ENCODE measurements at regions not wholly inside any gene's neighbourhood (a gene's known extent, or its start where the extent isn't known, plus 50 kb on each side); places are given as distances from the start of the nearest gene placed in this dataset.

DNA sequence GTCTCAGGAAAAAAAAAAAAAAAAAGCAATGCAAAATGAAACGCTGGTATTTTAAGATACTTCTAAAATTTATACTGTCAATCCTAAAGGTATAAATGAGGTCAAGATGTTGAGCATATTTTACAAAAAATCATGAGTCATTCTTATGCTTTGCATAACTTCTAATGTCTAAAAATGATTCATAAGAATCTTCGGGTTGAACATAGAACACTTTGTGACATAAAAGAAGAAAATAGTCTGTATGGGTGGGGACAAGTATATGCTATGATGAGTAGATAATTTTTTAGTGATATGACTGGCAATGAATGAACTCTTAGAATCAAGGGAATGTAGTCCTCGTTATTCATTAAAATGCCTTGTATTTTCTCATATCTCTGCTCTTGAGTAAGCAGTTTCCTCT is 416.9 kb upstream of the USP24 start:
- H3K27me3 ChIP-seq (replicated peaks; ENCODE audit: control insufficient read depth, insufficient read depth, low read length) = no peaks in the 10 kb centered on the region
- TF ChIP-seq CTCF (IDR thresholded peaks at IDR 0.05; ENCODE audit: insufficient read depth, low read length, poor library complexity, severe bottlenecking) = no peak
- no peak for DNase-seq (ENCODE audit: extremely low read depth, insufficient read length)

GRCh38 chr1:55631509-55631908 is 416.3 kb upstream of the USP24 start:
- Histone ChIP-seq H3K27me3 (replicated peaks; ENCODE audit: control insufficient read depth, insufficient read depth, low read length) (no peaks in the 10 kb centered on the region), H3K36me3 (ENCODE audit: control insufficient read depth, insufficient read depth, low read length) (no peaks in the 10 kb centered on the region), H3K4me3 (replicated peaks; ENCODE audit: low read depth, low read length) (no peak overlapping the region)
- TF ChIP-seq CTCF (IDR thresholded peaks at IDR 0.05; ENCODE audit: insufficient read depth, low read length, poor library complexity, severe bottlenecking) = no peak
- DNase-seq (ENCODE audit: extremely low read depth, insufficient read length) = no peak

More for the DNA sequence above, 416.9 kb upstream of the USP24 start:
- no peaks in the 10 kb centered on the region for H3K36me3 ChIP-seq (ENCODE audit: control insufficient read depth, insufficient read depth, low read length)
- no peak overlapping the region for H3K4me3 ChIP-seq (replicated peaks; ENCODE audit: low read depth, low read length)

GRCh38 chr1:55626326-55626725 is 411.2 kb upstream of the USP24 start:
- H3K36me3 ChIP-seq (ENCODE audit: control insufficient read depth, insufficient read depth, low read length) = no peaks in the 10 kb centered on the region
- H3K4me3 ChIP-seq (replicated peaks; ENCODE audit: low read depth, low read length) = no peak overlapping the region
- DNase-seq (ENCODE audit: extremely low read depth, insufficient read length) = no peak
- no peaks in the 10 kb centered on the region for H3K27me3 ChIP-seq (replicated peaks; ENCODE audit: control insufficient read depth, insufficient read depth, low read length)
- TF ChIP-seq CTCF (IDR thresholded peaks at IDR 0.05; ENCODE audit: insufficient read depth, low read length, poor library complexity, severe bottlenecking) = no peak

DNA sequence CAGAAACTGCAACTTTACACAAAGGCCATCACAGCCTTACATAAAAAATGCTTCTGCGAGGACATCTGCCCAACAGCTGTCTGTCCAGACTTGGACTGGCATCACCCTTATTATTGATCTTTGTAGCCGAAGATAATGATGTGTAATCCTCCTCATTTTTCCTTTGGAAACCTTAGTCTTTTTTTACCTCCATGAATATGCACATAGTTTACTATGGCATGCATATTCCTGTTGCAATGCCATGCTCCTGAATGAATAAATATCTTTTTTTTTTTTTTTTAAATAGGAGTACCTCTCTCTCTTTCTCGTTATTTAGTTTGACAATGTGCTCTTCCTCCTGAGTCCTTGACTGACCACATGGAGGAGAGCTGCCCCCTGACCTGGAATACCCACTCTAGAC is 409.6 kb upstream of the USP24 start:
- TF ChIP-seq CTCF (IDR thresholded peaks at IDR 0.05; ENCODE audit: insufficient read depth, low read length, poor library complexity, severe bottlenecking) = no peak
- H3K27me3 ChIP-seq (replicated peaks; ENCODE audit: control insufficient read depth, insufficient read depth, low read length) = no peaks in the 10 kb centered on the region
- no peaks in the 10 kb centered on the region for H3K36me3 ChIP-seq (ENCODE audit: control insufficient read depth, insufficient read depth, low read length)
- no peak overlapping the region for H3K4me3 ChIP-seq (replicated peaks; ENCODE audit: low read depth, low read length)
- DNase-seq (ENCODE audit: extremely low read depth, insufficient read length) = no peak

DNA sequence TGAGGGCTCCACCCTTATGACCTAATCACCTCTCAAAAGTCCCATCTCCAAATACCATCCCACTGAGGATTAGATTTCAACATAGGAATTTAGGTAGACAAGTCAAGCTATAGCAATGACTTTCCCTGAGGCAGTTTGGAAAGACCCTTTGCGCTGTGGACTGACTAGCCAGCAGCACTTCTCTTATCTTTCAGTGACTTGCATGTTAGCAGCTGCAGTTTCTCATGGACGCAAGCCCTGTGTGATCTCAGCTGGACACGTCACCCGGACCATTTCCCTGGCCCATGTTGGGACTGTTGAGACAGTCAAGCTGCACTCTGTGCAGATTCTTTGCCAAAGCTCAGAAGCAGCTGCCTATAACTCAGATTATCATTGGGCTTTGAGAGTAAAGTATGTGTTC is 408.1 kb upstream of the USP24 start:
- no peak for DNase-seq (ENCODE audit: extremely low read depth, insufficient read length)
- TF ChIP-seq CTCF (IDR thresholded peaks at IDR 0.05; ENCODE audit: insufficient read depth, low read length, poor library complexity, severe bottlenecking) = no peak
- H3K36me3 ChIP-seq (ENCODE audit: control insufficient read depth, insufficient read depth, low read length) = no peaks in the 10 kb centered on the region
- H3K27me3 ChIP-seq (replicated peaks; ENCODE audit: control insufficient read depth, insufficient read depth, low read length) = no peaks in the 10 kb centered on the region
- H3K4me3 ChIP-seq (replicated peaks; ENCODE audit: low read depth, low read length) = no peak overlapping the region

- H3K27me3 ChIP-seq (replicated peaks; ENCODE audit: control insufficient read depth, insufficient read depth, low read length) = no peaks in the 10 kb centered on the region
- no peak for TF ChIP-seq CTCF (IDR thresholded peaks at IDR 0.05; ENCODE audit: insufficient read depth, low read length, poor library complexity, severe bottlenecking)
- DNase-seq (ENCODE audit: extremely low read depth, insufficient read length) = no peak
These were observed 406.9 kb upstream of the USP24 start for GRCh38 chr1:55622074-55622473.

More at GRCh38 chr1:55622074-55622473, 406.9 kb upstream of the USP24 start:
- no peak overlapping the region for H3K4me3 ChIP-seq (replicated peaks; ENCODE audit: low read depth, low read length)
- no peaks in the 10 kb centered on the region for H3K36me3 ChIP-seq (ENCODE audit: control insufficient read depth, insufficient read depth, low read length)

Measured in GM06990 (cell line).